Heart left ventricle (tissue), 16 donors: ENCODE measurements at regions not wholly inside any gene's neighbourhood (a gene's known extent, or its start where the extent isn't known, plus 50 kb on each side); places are given as distances from the start of the nearest gene placed in this dataset.
A peak's percentile ranks its signal among the peaks of the same experiment; 100 is the strongest.

Experiments used
- ATAC-seq, 4 donors: fragments of 200-7000 bp; cut with Tn5 transposase; one replicate each; pipeline ENCODE4 v1.9.1; 2020 to 2022; ENCODE audit warnings: moderate library complexity in 4 of 4, mild to moderate bottlenecking in 3 of 4, moderate number of reproducible peaks in 1 of 4
- DNase-seq, 5 donors: peaks; one replicate each; pipeline ENCODE4 v3.0.0-alpha.2; 2020
- H3K27ac ChIP-seq, 12 donors: fragments of 200-600 bp; sonication (generic) in 4 of 12; one replicate each; pipeline versions ENCODE4 v1.5.0 to v1.8.0; 2016 to 2022; ENCODE audit warnings: mild to moderate bottlenecking in 2 of 12
- H3K27me3 ChIP-seq, 9 donors: fragments of 200-600 bp; sonication (generic) in 2 of 9; one replicate each; pipeline versions ENCODE4 v1.5.1 to v1.8.0; 2016 to 2022; ENCODE audit warnings: mild to moderate bottlenecking in 3 of 9
- H3K36me3 ChIP-seq, 9 donors: fragments of 200-600 bp; sonication (generic) in 2 of 9; one replicate each; pipeline versions ENCODE4 v1.5.0 to v1.8.0; 2018 to 2022; ENCODE audit warnings: mild to moderate bottlenecking in 2 of 9
- H3K4me1 ChIP-seq, 12 donors: fragments of 200-600 bp; sonication (generic) in 4 of 12; one replicate each; pipeline versions ENCODE4 v1.5.0 to v1.8.0; 2016 to 2022; ENCODE audit warnings: mild to moderate bottlenecking in 3 of 12
- H3K4me3 ChIP-seq, 12 donors: fragments of 200-600 bp; sonication (generic) in 4 of 12; one replicate each; pipeline versions ENCODE4 v1.5.0 to v1.8.0; 2017 to 2022; ENCODE audit warnings: mild to moderate bottlenecking in 9 of 12, moderate library complexity in 4 of 12
- H3K9me3 ChIP-seq, 12 donors: fragments of 200-600 bp; sonication (generic) in 4 of 12; one replicate each; pipeline versions ENCODE4 v1.5.0 to v1.8.0; 2016 to 2022; ENCODE audit warnings: mild to moderate bottlenecking in 1 of 12
- CTCF ChIP-seq, 12 donors: fragments of 200-600 bp; sonication (generic) in 4 of 12; IDR thresholded peaks; one replicate each; pipeline versions ENCODE4 v1.5.0 to v1.8.0; 2018 to 2022; ENCODE audit warnings: antibody characterized with exemption in 12 of 12, mild to moderate bottlenecking in 5 of 12
- POLR2A ChIP-seq, 2 donors: fragments of 450-650 bp; IDR thresholded peaks; one replicate each; pipeline ENCODE4 v1.6.1; 2017; ENCODE audit warnings: antibody characterized with exemption in 2 of 2, mild to moderate bottlenecking in 2 of 2, moderate library complexity in 2 of 2
- WGBS, 4 donors: extraction: QIAGEN DNeasy Blood & Tissue Kit in 2 of 4; methylation state at CpG; one replicate each; pipeline versions ENCODE4 v1.1.5 to v1.1.7; 2013 to 2018; 5-methylcytosine and 5-hydroxymethylcytosine counted together
- intact Hi-C, 10 donors: fragments of 100-400 bp; cut with DNase I; formaldehyde crosslinking; loops; one replicate each; pipeline versions ENCODE4 v1.11.1 to v1.14.2; 2022
- donor health status: ischemic (EF 13 %, LVEDD 7.1; RV severe dilation, severe dysfunction).
- donor health status: healthy with polysubstance abuse.
- donor health status: DM: no; HTN: yes; CAD: no.
- donor health status: DM: no; HTN: no; CAD: no.
- donor health status: ischemic (EF 25% LVEDD 6.9; RV normal size, moderate dysfunction).
- donor health status: ischemic (EF 25% LVEDD 5.7; RV mildly dilated, moderate dysfunction).
- donor health status: healthy.
- donor health status: DM: yes; HTN: yes; CAD: no.
- donor health status: ischemic (EF 35%, LVEDD 5.7; RV mildly dilated, moderate dysfunction).
- donor health status: nonischemic (EF 11% LVEDD 7.7; RV severe dilation, severe dysfunction).
- donor health status: DM: yes; HTN: yes; CAD: no.
- donor health status: PGD.
- donor health status: ischemic (EF 29% LVEDD 5.4; RV normal size, mild dysfunction).
- donor health status: nonischemic (EF 23%, LVEDD 6.1; RV moderate dilation, normal function).

- TF ChIP-seq CTCF (IDR thresholded peaks at IDR 0.05) (no peak), POLR2A (IDR thresholded peaks at IDR 0.05) (no peak)
- H3K4me1 ChIP-seq: peaks cover 0 to 19% (median 7%) of the 10 kb centered on the region in 12 donors
- DNase-seq (no peak), ATAC-seq (no peak)
- intact Hi-C loops: loop anchor here in 8 of 10 donors (5.0 to 10.0 kb wide), 5 partner anchors 976 to 1051 kb away; no protein-coding TSS in a partner anchor
- peaks cover 0 to 7% (median 0%) of the 10 kb centered on the region in 12 donors for H3K9me3 ChIP-seq
- no peak overlapping the region for H3K27ac ChIP-seq
- no peaks in the 10 kb centered on the region for H3K36me3 ChIP-seq
- 67 to 85% (median 74%) methylated on average over 4 of the region's 4 CpGs for WGBS, 4 donors
- no peaks in the 10 kb centered on the region for H3K27me3 ChIP-seq
- no peak overlapping the region for H3K4me3 ChIP-seq
Observed at GRCh38 chr9:14403081-14403480, 89.1 kb upstream of the NFIB start.

GRCh38 chr9:14402583-14402982 is 88.6 kb upstream of the NFIB start:
- ATAC-seq (no peak), DNase-seq (no peak)
- H3K4me3 ChIP-seq: no peak overlapping the region
- no peaks in the 10 kb centered on the region for H3K36me3 ChIP-seq
- 84 to 89% (median 87%) methylated on average over 3 of the region's 3 CpGs for WGBS, 4 donors
- intact Hi-C loops: loop anchor here in 8 of 10 donors (5.0 to 10.0 kb wide), 5 partner anchors 975 to 1050 kb away; no protein-coding TSS in a partner anchor
- peaks cover 0 to 19% (median 7%) of the 10 kb centered on the region in 12 donors for H3K4me1 ChIP-seq
- H3K9me3 ChIP-seq: peaks cover 0 to 7% (median 0%) of the 10 kb centered on the region in 12 donors
- H3K27ac ChIP-seq: no peak overlapping the region
- TF ChIP-seq CTCF (IDR thresholded peaks at IDR 0.05) (no peak), POLR2A (IDR thresholded peaks at IDR 0.05) (no peak)
- H3K27me3 ChIP-seq: no peaks in the 10 kb centered on the region

GRCh38 chr9:14401911-14402310 is 88.0 kb upstream of the NFIB start:
- Histone ChIP-seq H3K27me3 (no peaks in the 10 kb centered on the region), H3K4me1 (peaks cover 0 to 19% (median 7%) of the 10 kb centered on the region in 12 donors), H3K4me3 (no peak overlapping the region), H3K9me3 (peaks cover 0 to 7% (median 0%) of the 10 kb centered on the region in 12 donors), H3K36me3 (no peaks in the 10 kb centered on the region), H3K27ac (no peak overlapping the region)
- DNase-seq (no peak), ATAC-seq (no peak)
- intact Hi-C loops: loop anchor here in 9 of 10 donors (2.0 to 10.0 kb wide), 7 partner anchors 973 to 1050 kb away; no protein-coding TSS in a partner anchor
- 69 to 90% (median 82%) methylated on average over 2 of the region's 2 CpGs for WGBS, 4 donors
- no peak for TF ChIP-seq CTCF (IDR thresholded peaks at IDR 0.05)
- TF ChIP-seq POLR2A (IDR thresholded peaks at IDR 0.05): no peak

- WGBS, 4 donors: 27 to 50% (median 38%) methylated on average over 6 of the region's 6 CpGs
- intact Hi-C loops: loop anchor here in 9 of 10 donors (2.0 to 10.0 kb wide), 7 partner anchors 972 to 1048 kb away; no protein-coding TSS in a partner anchor
- DNase-seq: peak in 4 of 5 donors; percentile 41 to 62 (median 50)
- H3K4me3 ChIP-seq: peak overlapping the region in 8 of 12 donors; percentile 8 to 38 (median 20)
- no peak for TF ChIP-seq POLR2A (IDR thresholded peaks at IDR 0.05)
- peak; percentile 12 to 78 (median 67) for TF ChIP-seq CTCF (IDR thresholded peaks at IDR 0.05)
- no peaks in the 10 kb centered on the region for H3K36me3 ChIP-seq
- peak overlapping the region in 3 of 12 donors; percentile 5 to 24 (median 16) for H3K27ac ChIP-seq
- H3K9me3 ChIP-seq: peaks cover 0 to 3% (median 0%) of the 10 kb centered on the region in 12 donors
- ATAC-seq: peak; percentile 43 to 90 (median 86)
- H3K4me1 ChIP-seq: peaks cover 0 to 22% (median 7%) of the 10 kb centered on the region in 12 donors
- H3K27me3 ChIP-seq: no peaks in the 10 kb centered on the region
Observed at GRCh38 chr9:14400658-14400995, 86.7 kb upstream of the NFIB start.
